Caco-2 (cell line): ENCODE measurements at regions not wholly inside any gene's neighbourhood (a gene's known extent, or its start where the extent isn't known, plus 50 kb on each side); places are given as distances from the start of the nearest gene placed in this dataset.

Experiments
- BruUV-seq: library from RNA; stranded (reverse); fragments of 400-500 nt; replicated peaks from 2 replicates; lab custom pipeline; 2021; lab: Mats Ljungman, UMichigan
- CTCF ChIA-PET: fragments of 300-600 bp; sonication (Branson Sonifier 250); formaldehyde crosslinking; loops from one replicate; lab custom pipeline; 2022; ENCODE audit warnings: antibody characterized with exemption; lab: Charles Lee
- POLR2A ChIA-PET: fragments of 300-600 bp; sonication (Branson Sonifier 250); formaldehyde crosslinking; loops from one replicate; lab custom pipeline; 2022; ENCODE audit warnings: antibody characterized with exemption; lab: Charles Lee
- DNase-seq, 2 experiments: peaks; one replicate each; pipeline versions ENCODE4 v3.0.0 to v3.0.0-alpha.2; 2020 to 2022
- H3K27me3 ChIP-seq: replicated peaks from 2 replicates; pipeline ENCODE4 v1.6.0; 2011; ENCODE audit warnings: low read length; ENCODE audit not compliant: control insufficient read depth, insufficient read depth
- H3K36me3 ChIP-seq: 2 replicates; pipeline ENCODE4 v1.5.1; 2011; ENCODE audit warnings: low read length; ENCODE audit not compliant: control insufficient read depth, insufficient read depth
- H3K4me1 ChIP-seq: fragments of 250-450 bp; sonication (Bioruptor Pico); 2 replicates; pipeline ENCODE4 v1.5.1; 2020; ENCODE audit warnings: mild to moderate bottlenecking
- H3K4me3 ChIP-seq: 2 replicates; pipeline ENCODE4 v1.5.1; 2011; ENCODE audit warnings: low read depth, mild to moderate bottlenecking, control low read depth, low read length
- H3K9me3 ChIP-seq: fragments of 250-450 bp; sonication (Bioruptor Pico); 2 replicates; pipeline ENCODE4 v1.5.1; 2020; ENCODE audit warnings: mild to moderate bottlenecking, moderate library complexity
- H3K27ac Mint-ChIP-seq: one replicate; pipeline ENCODE4 v1.8.0; 2022; ENCODE audit warnings: mixed read lengths; ENCODE audit not compliant: unreplicated experiment
- H3K27me3 Mint-ChIP-seq: one replicate; pipeline ENCODE4 v1.8.0; 2022; ENCODE audit warnings: mixed read lengths; ENCODE audit not compliant: insufficient read depth, unreplicated experiment
- H3K36me3 Mint-ChIP-seq: one replicate; pipeline ENCODE4 v1.8.0; 2022; ENCODE audit warnings: mild to moderate bottlenecking, mixed read lengths; ENCODE audit not compliant: insufficient read depth, unreplicated experiment
- H3K4me1 Mint-ChIP-seq: one replicate; pipeline ENCODE4 v1.8.0; 2022; ENCODE audit warnings: low read depth, mixed read lengths; ENCODE audit not compliant: unreplicated experiment
- H3K4me3 Mint-ChIP-seq: one replicate; pipeline ENCODE4 v1.8.0; 2022; ENCODE audit warnings: mild to moderate bottlenecking, moderate library complexity, mixed read lengths; ENCODE audit not compliant: unreplicated experiment
- H3K9me3 Mint-ChIP-seq: one replicate; pipeline ENCODE4 v1.8.0; 2022; ENCODE audit warnings: mixed read lengths; ENCODE audit not compliant: unreplicated experiment
- intact Hi-C: fragments of 100-400 bp; cut with micrococcal nuclease; formaldehyde crosslinking; loops from one replicate; pipeline ENCODE4 v1.10.0; 2022; ENCODE audit not compliant: unreplicated experiment
- TF ChIP-seq, protein P1 (sequence below), 2 experiments: fragments of 200-600 bp in 1 of 2; IDR thresholded peaks; 1 replicate in 1 of 2; 2 replicates in 1 of 2; pipeline versions ENCODE4 v1.5.1 to v1.8.0; 2011 to 2022; ENCODE audit warnings: antibody characterized with exemption in 1 of 2, control low read depth in 1 of 2, inconsistent platforms in 1 of 2, low read depth in 1 of 2, low read length in 1 of 2, mild to moderate bottlenecking in 1 of 2, moderate library complexity in 1 of 2; ENCODE audit not compliant: insufficient read depth in 1 of 2, severe bottlenecking in 1 of 2, unreplicated experiment in 1 of 2

DNA sequence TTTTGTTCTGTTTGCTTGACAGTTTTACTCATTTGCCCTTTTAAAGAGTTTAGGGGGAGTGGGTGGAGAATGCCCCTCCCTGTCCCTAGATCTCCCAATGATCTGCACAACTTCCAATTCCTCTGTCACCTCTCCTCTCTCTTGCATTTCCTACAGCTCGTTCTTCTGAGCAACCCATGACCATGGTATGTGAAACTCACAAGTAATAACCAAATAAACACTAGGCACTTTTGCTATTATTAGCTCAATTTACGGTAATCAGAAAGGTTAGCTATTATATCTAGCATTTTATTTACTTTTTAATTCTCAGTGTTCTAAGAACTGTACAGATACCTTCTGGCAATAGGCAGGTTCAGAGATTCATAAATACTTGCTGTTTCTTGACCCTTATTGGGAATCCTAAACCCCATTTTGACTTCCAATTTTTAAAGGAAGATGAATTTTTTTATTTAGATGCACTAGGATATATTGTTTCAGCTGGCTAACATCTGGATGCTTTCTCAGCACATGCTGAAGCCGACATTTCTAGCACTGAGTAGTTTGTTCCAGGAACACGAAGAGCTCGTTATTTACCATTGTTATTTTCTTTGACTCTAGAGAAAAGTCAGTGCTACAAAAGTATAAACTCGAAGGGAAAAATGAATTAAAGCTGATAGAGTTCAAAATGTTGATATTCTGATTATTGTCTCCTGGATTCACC, 194.7 kb upstream of the TLL1 start:
- Mint-ChIP-seq H3K4me1 (no peaks in the 10 kb centered on the region), H3K9me3 (no peaks in the 10 kb centered on the region), H3K4me3 (no peak overlapping the region), H3K27me3 (peaks cover 6% of the 10 kb centered on the region), H3K27ac (no peak overlapping the region), H3K36me3 (no peaks in the 10 kb centered on the region)
- intact Hi-C loops: no loop called here
- Histone ChIP-seq H3K9me3 (no peaks in the 10 kb centered on the region), H3K36me3 (no peaks in the 10 kb centered on the region), H3K4me1 (no peaks in the 10 kb centered on the region), H3K27me3 (no peaks in the 10 kb centered on the region), H3K4me3 (no peak overlapping the region)
- TF ChIP-seq, protein P1, sequence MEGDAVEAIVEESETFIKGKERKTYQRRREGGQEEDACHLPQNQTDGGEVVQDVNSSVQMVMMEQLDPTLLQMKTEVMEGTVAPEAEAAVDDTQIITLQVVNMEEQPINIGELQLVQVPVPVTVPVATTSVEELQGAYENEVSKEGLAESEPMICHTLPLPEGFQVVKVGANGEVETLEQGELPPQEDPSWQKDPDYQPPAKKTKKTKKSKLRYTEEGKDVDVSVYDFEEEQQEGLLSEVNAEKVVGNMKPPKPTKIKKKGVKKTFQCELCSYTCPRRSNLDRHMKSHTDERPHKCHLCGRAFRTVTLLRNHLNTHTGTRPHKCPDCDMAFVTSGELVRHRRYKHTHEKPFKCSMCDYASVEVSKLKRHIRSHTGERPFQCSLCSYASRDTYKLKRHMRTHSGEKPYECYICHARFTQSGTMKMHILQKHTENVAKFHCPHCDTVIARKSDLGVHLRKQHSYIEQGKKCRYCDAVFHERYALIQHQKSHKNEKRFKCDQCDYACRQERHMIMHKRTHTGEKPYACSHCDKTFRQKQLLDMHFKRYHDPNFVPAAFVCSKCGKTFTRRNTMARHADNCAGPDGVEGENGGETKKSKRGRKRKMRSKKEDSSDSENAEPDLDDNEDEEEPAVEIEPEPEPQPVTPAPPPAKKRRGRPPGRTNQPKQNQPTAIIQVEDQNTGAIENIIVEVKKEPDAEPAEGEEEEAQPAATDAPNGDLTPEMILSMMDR (IDR thresholded peaks at IDR 0.05; ENCODE audit: insufficient read depth in 1 of 2, low read depth in 1 of 2, low read length in 1 of 2, severe bottlenecking in 1 of 2, unreplicated experiment in 1 of 2): no peak
- no TSS peak for BruUV-seq
- DNase-seq: no peak
- POLR2A ChIA-PET: no interaction called here
- CTCF ChIA-PET: no interaction called here

DNA sequence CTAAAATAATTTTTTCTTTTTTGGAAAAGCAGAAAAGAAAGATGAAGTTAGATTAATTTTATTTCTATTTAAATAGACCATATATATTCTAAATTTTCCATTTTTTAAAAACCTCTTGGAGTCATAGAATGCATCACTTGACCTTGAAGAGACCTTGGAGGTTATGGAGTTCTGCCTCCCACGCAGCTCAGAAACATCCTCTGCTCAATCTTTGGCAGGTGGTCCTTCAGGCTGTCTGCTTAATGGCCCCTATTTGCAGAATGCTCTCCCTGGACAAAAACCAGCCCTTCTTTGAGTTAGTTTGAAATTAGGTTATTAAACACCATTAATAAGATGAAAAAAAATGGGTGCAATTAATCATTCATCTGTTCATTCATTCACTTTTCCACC, 194.1 kb upstream of the TLL1 start:
- intact Hi-C loops: no loop called here
- no peaks in the 10 kb centered on the region for H3K4me1 Mint-ChIP-seq
- Histone ChIP-seq H3K9me3 (no peaks in the 10 kb centered on the region), H3K36me3 (no peaks in the 10 kb centered on the region), H3K4me1 (no peaks in the 10 kb centered on the region), H3K4me3 (no peak overlapping the region), H3K27me3 (no peaks in the 10 kb centered on the region)
- no peak overlapping the region for H3K27ac Mint-ChIP-seq
- no TSS peak for BruUV-seq
- H3K4me3 Mint-ChIP-seq: no peak overlapping the region
- DNase-seq: no peak
- CTCF ChIA-PET: no interaction called here
- TF ChIP-seq, protein P1 (IDR thresholded peaks at IDR 0.05; ENCODE audit: insufficient read depth in 1 of 2, low read depth in 1 of 2, low read length in 1 of 2, severe bottlenecking in 1 of 2, unreplicated experiment in 1 of 2): no peak
- POLR2A ChIA-PET: no interaction called here
- H3K27me3 Mint-ChIP-seq: peaks cover 6% of the 10 kb centered on the region
- no peaks in the 10 kb centered on the region for H3K36me3 Mint-ChIP-seq
- no peaks in the 10 kb centered on the region for H3K9me3 Mint-ChIP-seq

DNA sequence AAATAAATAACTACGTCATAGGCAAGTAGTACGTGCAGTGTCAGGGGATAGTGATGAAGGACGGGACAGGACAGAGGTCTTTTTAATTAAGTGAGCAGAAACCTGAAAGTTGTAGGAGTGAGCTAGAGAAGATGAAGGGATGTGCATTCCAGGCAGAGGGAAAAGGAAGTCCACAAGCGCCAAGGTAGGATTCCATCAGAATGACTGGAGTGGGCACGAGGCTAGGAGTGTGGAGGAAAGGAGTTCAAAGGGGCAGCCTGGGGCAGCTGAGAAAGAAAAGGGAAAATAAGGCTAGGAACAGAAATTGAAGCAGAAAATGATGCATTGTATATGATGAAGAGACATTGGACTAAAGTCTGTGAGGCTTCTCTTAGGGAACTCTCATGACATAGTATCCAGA, 192.2 kb upstream of the TLL1 start:
- Histone ChIP-seq H3K9me3 (no peaks in the 10 kb centered on the region), H3K27me3 (no peaks in the 10 kb centered on the region), H3K36me3 (no peaks in the 10 kb centered on the region), H3K4me3 (no peak overlapping the region), H3K4me1 (no peaks in the 10 kb centered on the region)
- no peaks in the 10 kb centered on the region for H3K36me3 Mint-ChIP-seq
- no peak overlapping the region for H3K27ac Mint-ChIP-seq
- peaks cover 6% of the 10 kb centered on the region for H3K27me3 Mint-ChIP-seq
- H3K4me3 Mint-ChIP-seq: no peak overlapping the region
- CTCF ChIA-PET: no interaction called here
- H3K9me3 Mint-ChIP-seq: no peaks in the 10 kb centered on the region
- no TSS peak for BruUV-seq
- TF ChIP-seq, protein P1 (IDR thresholded peaks at IDR 0.05; ENCODE audit: insufficient read depth in 1 of 2, low read depth in 1 of 2, low read length in 1 of 2, severe bottlenecking in 1 of 2, unreplicated experiment in 1 of 2): no peak
- H3K4me1 Mint-ChIP-seq: no peaks in the 10 kb centered on the region
- POLR2A ChIA-PET: no interaction called here
- intact Hi-C loops: no loop called here
- no peak for DNase-seq
